HG03095 (cell line): ENCODE measurements at regions not wholly inside any gene's neighbourhood (a gene's known extent, or its start where the extent isn't known, plus 50 kb on each side); places are given as distances from the start of the nearest gene placed in this dataset.
A peak's percentile ranks its signal among the peaks of the same experiment; 100 is the strongest.
"Not testable (repeated sequence)": the region's sequence is repeated elsewhere in the genome, so short reads cannot be mapped to it uniquely, and the experiment has no call there.

Experiments
- ATAC-seq: cut with Tn5 transposase; IDR thresholded peaks from one replicate; pipeline ENCODE4 v1.9.1; 2021; ENCODE audit warnings: moderate library complexity; ENCODE audit not compliant: unreplicated experiment

GRCh38 chr11:130979386-130979972 is 63.2 kb upstream of the SNX19 start:
- ATAC-seq = no peak

GRCh38 chr11:130980071-130980862 is 64.0 kb upstream of the SNX19 start:
- ATAC-seq = no peak

GRCh38 chr11:130984241-130984640 is 68.0 kb upstream of the SNX19 start:
- not testable (repeated sequence) for ATAC-seq

DNA sequence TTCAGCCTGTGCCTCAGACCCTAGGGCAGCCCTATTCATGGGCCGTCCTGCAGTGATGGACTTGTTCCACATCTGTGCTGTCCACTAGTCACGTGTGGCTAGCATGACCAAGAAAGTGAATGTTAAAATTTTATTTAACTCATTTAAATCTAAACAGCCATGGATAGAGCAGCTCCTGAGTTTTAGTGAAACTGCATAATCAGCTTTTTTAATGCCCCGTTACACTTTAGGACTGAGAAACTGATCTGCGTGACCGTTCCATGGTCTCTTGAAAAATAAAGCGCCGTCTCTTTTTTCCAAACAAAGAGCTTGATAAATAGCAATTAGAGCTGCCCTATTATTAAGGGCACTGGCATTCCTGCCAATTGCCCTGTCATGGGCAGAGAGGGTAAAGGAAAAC is 76.5 kb upstream of the SNX19 start:
- no peak for ATAC-seq

DNA sequence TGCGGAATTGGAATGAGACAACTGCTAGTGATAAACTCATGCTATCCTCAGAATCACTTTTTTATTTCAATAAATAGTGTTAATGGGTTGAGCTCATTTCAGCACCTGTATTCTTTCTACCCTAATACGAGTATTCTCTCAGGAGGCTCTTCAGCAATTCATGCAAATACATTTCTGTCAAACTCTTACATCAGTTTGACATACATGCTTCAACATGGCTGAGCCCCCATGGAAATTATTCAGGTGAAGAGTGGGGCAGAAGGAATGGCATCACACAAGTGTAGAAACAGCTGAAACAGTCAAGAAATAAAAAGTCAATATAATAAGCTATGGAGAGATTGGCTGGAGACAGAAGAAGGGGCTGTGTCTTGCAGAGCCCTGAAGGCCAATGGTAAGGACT is 77.8 kb upstream of the SNX19 start:
- ATAC-seq = no peak

GRCh38 chr11:130995266-130995665 is 79.0 kb upstream of the SNX19 start:
- no peak for ATAC-seq

DNA sequence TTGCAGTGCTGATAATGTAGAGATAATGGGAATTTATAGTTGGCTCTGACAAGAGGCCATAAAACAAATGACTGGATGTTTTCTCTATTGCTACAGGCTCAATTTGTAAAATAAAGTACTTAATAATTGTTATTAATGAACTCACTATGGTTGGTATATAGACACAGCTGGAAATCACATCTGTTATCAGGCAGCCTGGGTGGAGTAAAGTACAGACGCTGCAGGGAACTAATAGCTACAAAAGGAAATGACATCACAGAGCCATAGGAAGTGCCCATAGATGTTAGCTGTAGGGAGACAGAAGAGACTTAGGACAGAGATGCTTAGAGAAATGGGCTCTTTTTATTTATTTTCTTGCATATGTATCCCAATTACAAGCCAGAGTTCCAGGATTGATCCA is 81.0 kb upstream of the SNX19 start:
- ATAC-seq = no peak

- ATAC-seq = no peak
Measured at GRCh38 chr11:130999086-130999485, 82.8 kb upstream of the SNX19 start.

GRCh38 chr11:130999992-131000770 is 83.9 kb upstream of the SNX19 start:
- ATAC-seq = no peak

DNA sequence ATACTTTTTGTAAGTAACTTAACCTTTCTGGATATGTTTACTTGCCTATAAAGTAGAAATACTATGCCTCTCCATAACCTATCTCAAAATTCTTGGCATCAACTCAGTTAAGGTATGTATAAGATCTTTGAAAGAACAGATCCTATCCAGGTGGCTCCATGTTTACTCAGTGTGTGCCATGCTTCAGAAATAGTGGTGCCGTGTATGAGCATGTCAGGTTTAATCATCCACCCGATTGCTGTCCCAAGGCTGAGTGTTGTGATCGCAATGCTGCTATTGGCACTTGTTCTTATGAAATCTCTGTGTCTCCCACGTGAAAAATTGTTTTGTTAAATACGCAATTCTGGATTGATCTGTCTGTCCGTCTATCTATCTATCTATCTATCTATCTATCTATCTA is 85.9 kb upstream of the SNX19 start:
- ATAC-seq = no peak

DNA sequence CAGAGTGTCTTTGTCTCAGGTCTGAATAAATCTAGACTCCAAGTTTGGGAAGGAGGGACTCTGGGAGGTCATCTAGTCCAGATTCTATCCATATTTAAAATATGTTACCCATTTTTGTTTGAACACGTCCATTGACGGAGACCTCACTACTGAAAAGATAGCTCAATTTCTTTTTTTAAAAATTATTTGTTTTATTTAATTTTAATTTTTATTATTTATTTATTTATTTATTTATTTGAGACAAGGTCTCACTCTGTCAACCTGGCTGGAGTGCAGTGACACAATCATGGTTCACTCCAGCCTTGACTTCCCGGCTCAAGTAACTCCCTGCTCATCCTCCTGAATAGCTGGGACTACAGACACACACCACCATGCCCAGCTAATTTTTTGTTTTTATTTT is 89.5 kb upstream of the SNX19 start:
- no peak for ATAC-seq

- no peak for ATAC-seq
Measured at GRCh38 chr11:131025020-131025419, 108.7 kb upstream of the SNX19 start.

DNA sequence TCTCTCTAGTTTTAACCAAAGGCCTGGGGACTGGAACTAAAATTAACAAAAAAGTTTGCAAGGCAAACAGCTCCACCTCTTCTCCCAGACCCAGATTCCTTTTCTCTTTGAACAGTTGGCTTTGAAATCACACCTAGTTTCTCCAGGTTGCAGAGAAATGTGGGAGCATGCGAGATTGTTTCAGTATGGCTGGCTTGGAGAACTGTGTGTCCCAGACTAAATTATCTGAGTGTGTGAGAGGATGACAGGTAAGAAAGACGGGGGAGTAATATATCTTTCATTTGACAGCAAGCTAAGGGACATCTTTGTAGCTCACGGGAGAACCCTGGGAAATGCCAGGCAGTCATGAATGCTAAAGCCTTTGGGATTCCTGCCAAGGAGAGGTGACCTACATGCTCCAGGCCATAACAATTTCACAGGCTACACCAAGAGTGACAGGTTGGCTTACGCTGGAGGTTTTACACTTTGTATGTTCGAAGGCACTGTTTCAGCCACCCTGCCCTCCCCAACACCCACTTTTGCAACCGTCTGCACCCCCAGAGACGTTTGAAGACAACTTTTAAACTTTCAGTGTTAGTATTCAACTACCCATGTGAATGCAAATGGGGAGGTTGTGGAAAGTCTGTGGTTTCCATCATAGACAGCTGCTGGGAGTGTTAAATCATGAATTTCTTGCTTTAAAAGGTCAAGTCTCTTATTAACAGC is 109.3 kb upstream of the SNX19 start:
- ATAC-seq = peak; percentile 87

DNA sequence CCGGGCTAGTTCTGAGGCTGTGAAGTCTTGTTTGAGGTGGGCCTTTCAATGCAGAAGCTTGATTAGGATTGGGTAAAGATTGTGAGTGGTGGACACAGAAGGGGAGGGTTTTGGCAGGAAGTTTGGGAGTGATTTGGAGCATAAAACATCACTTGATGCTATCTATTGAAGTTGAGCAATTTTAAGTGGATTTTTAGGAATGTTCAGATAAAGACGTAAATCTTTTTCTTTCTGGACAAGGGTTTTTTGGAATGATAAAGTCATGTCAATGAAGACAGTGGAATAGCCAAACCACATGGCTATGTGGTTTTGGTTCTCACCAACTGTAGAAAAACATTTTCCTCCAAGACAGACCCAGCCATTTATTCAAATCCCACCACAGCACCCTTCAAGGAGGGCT is 111.2 kb upstream of the SNX19 start:
- ATAC-seq = no peak

GRCh38 chr11:131033151-131033651 is 116.9 kb upstream of the SNX19 start:
- ATAC-seq = no peak

GRCh38 chr11:131036514-131036913 is 120.2 kb upstream of the SNX19 start:
- ATAC-seq = no peak

GRCh38 chr11:131037873-131038272 is 121.6 kb upstream of the SNX19 start:
- no peak for ATAC-seq

DNA sequence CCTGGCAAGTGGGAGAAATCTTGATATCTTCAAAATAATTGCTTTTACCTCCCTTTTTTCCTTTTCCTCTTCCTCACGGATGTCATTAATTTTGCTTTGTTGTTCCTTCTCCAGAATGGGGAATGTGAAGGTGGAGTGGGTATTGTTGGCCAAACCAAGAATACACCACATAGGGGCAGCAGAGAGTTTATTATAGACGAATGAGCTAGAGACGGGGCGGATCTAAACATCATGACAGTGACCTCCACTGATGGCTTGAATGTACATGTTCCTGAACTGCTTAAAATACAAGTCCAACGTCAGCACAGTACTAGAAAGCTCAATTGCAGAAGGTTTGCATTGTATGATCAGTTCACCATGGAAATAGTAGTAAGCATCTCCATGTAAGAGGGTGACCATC is 122.3 kb upstream of the SNX19 start:
- no peak for ATAC-seq

DNA sequence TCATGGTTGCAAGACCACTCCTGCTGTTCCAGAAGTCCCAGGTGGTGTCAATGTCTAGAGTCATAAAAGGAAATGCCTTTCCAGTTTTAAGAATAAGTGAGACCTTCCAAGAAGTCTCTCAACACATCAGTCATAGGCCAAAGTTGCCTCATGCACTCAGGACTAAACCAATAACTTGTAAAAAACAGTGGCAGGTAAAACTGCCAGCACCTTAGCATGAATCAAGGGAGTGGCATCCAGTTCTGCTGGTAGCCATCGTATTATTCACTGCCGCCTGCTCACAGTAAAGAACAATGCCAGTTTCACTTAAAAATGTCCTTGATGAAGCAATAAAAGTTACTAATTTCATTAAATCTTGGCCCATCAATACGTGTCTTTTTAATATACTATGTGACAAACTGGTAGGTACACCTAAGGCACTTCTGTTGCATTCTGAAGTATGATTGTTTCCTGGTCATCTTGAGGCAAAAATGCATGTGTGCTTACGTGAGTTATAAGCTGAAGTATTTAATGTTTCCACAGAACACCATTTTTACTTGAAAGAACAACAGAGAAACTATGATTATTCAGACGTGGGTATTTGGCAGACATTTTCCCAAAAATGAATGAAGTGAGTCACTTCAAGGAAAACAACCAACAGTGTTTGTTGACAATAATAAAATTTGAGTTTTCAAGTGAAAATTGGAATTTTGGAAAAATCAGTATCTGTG is 125.2 kb upstream of the SNX19 start:
- ATAC-seq = no peak

- no peak for ATAC-seq
Measured at GRCh38 chr11:131042041-131042390, 125.7 kb upstream of the SNX19 start.

GRCh38 chr11:131043251-131043650 is 127.0 kb upstream of the SNX19 start:
- ATAC-seq = no peak
